CMK (cell line): ENCODE measurements at regions not wholly inside any gene's neighbourhood (a gene's known extent, or its start where the extent isn't known, plus 50 kb on each side); places are given as distances from the start of the nearest gene placed in this dataset.

Experiments
- DNase-seq: peaks from one replicate; pipeline ENCODE4 v3.0.0-alpha.2; 2010; ENCODE audit warnings: low read depth

- no peak for DNase-seq
These were observed 181.1 kb downstream of the TGFB2 start for GRCh38 chr1:218526198-218526580.

GRCh38 chr1:218527737-218528136 lies 182.6 kb downstream of the TGFB2 start:
- no peak for DNase-seq

- DNase-seq: no peak
These were observed 184.6 kb downstream of the TGFB2 start for GRCh38 chr1:218529646-218530300.

GRCh38 chr1:218531936-218532335 lies 186.8 kb downstream of the TGFB2 start:
- no peak for DNase-seq

GRCh38 chr1:218536296-218536986 lies 191.3 kb downstream of the TGFB2 start:
- no peak for DNase-seq

GRCh38 chr1:218537122-218537913 lies 192.2 kb downstream of the TGFB2 start:
- DNase-seq: no peak

- no peak for DNase-seq
These were observed 193.2 kb downstream of the TGFB2 start for GRCh38 chr1:218538341-218538740.

- DNase-seq: no peak
These were observed 201.2 kb downstream of the TGFB2 start for GRCh38 chr1:218546314-218546713.

GRCh38 chr1:218547957-218548730 lies 203.0 kb downstream of the TGFB2 start:
- no peak for DNase-seq

GRCh38 chr1:218548764-218549163 lies 203.6 kb downstream of the TGFB2 start:
- DNase-seq: no peak

GRCh38 chr1:218553197-218553596 lies 208.1 kb downstream of the TGFB2 start:
- no peak for DNase-seq

- DNase-seq: no peak
These were observed 210.9 kb downstream of the TGFB2 start for GRCh38 chr1:218556016-218556415.

- no peak for DNase-seq
These were observed 212.6 kb downstream of the TGFB2 start for GRCh38 chr1:218557731-218558130.

GRCh38 chr1:218558271-218558810 lies 213.2 kb downstream of the TGFB2 start:
- no peak for DNase-seq

- DNase-seq: no peak
These were observed 220.2 kb downstream of the TGFB2 start for GRCh38 chr1:218565377-218565776.

- no peak for DNase-seq
These were observed 223.9 kb downstream of the TGFB2 start for GRCh38 chr1:218568962-218569550.

GRCh38 chr1:218570456-218570855 lies 225.3 kb downstream of the TGFB2 start:
- no peak for DNase-seq

- no peak for DNase-seq
These were observed 226.4 kb downstream of the TGFB2 start for GRCh38 chr1:218571491-218571890.

- DNase-seq: no peak
These were observed 226.9 kb downstream of the TGFB2 start for GRCh38 chr1:218572050-218572449.

- DNase-seq: no peak
These were observed 228.8 kb downstream of the TGFB2 start for GRCh38 chr1:218573925-218574324.

GRCh38 chr1:218575079-218575478 lies 229.9 kb downstream of the TGFB2 start:
- DNase-seq: no peak

- DNase-seq: no peak
These were observed 230.7 kb downstream of the TGFB2 start for GRCh38 chr1:218575856-218576255.
